ENCODE measurements at regions not wholly inside any gene's neighbourhood (a gene's known extent, or its start where the extent isn't known, plus 50 kb on each side); places are given as distances from the start of the nearest gene placed in this dataset.

DNA sequence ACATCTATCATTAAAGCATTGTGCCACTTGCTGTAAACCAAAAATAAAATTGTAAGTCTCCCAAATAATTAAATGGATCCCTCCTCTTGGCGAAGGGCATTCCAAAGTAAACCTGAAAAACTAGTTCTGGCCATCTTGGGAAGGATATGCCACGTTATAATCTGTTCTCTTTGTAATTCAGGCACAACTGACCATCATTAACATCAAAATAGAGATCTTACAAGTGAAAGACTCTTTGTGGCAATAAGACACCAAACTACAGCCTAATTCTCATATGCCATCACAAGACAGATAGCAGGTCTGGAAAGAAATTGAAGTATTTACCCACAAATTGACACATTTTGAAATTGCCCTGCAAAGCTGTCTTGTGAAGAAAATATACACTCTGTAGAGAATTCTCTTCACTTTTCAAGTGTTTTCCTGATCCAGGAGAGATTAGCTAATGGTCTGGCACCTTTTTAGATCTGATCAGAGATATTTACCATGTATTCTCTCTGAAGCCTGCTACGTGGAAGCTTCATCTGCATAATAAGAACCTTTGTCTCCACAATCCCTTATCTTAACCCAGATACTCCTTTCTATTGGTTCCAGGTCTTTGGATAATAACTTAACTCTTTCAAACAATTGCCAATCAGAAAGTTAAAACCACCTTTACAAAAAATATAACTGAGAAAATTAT is 630.4 kb upstream of the CCDC179 start:
- H4K20me1 ChIP-seq (ENCODE audit: insufficient read depth, low read length): no peaks in the 10 kb centered on the region
- H3K27me3 ChIP-seq (ENCODE audit: low read depth, low read length): no peaks in the 10 kb centered on the region
- H2AFZ ChIP-seq (ENCODE audit: low read depth, low read length): no peak overlapping the region
- H3K27ac ChIP-seq (ENCODE audit: low read length): no peak overlapping the region
- no peak overlapping the region for H3K4me3 ChIP-seq (ENCODE audit: low read length)
- no peaks in the 10 kb centered on the region for H3K79me2 ChIP-seq (ENCODE audit: low read length)
- no peaks in the 10 kb centered on the region for H3K4me1 ChIP-seq (ENCODE audit: low read length)
- H3K4me2 ChIP-seq (ENCODE audit: low read length): no peak overlapping the region
- no peak overlapping the region for H3K9ac ChIP-seq (ENCODE audit: low read length)
- no peak for TF ChIP-seq EZH2phosphoT487 (IDR thresholded peaks at IDR 0.05; ENCODE audit: low read depth)
- TF ChIP-seq, protein P1, sequence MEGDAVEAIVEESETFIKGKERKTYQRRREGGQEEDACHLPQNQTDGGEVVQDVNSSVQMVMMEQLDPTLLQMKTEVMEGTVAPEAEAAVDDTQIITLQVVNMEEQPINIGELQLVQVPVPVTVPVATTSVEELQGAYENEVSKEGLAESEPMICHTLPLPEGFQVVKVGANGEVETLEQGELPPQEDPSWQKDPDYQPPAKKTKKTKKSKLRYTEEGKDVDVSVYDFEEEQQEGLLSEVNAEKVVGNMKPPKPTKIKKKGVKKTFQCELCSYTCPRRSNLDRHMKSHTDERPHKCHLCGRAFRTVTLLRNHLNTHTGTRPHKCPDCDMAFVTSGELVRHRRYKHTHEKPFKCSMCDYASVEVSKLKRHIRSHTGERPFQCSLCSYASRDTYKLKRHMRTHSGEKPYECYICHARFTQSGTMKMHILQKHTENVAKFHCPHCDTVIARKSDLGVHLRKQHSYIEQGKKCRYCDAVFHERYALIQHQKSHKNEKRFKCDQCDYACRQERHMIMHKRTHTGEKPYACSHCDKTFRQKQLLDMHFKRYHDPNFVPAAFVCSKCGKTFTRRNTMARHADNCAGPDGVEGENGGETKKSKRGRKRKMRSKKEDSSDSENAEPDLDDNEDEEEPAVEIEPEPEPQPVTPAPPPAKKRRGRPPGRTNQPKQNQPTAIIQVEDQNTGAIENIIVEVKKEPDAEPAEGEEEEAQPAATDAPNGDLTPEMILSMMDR (IDR thresholded peaks at IDR 0.05; ENCODE audit: low read depth, low read length): no peak
- no peaks in the 10 kb centered on the region for H3K36me3 ChIP-seq (replicated peaks; ENCODE audit: low read depth, low read length)
- no peaks in the 10 kb centered on the region for H3K9me3 ChIP-seq (ENCODE audit: insufficient read depth, low read length)

DNA sequence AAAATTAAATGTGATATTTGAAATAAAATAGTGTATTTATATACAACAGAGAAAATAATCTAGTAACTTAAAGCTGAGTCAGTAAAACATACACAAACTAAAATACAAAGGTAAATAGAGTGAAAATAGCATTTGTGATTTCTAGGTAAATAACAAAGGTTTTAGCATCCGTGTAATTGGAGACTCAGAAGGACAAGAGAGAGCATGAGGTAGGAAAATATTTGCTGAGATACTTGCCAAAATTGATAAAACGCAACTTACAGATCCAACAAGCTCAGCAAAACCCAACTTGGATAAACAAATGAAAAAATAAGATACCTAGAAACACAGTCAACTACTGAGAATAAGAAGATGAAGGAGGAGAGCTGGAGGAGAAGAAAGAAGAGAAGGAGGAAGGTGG is 634.7 kb upstream of the CCDC179 start:
- no peaks in the 10 kb centered on the region for H3K36me3 ChIP-seq (replicated peaks; ENCODE audit: low read depth, low read length)
- H2AFZ ChIP-seq (ENCODE audit: low read depth, low read length): no peak overlapping the region
- no peak overlapping the region for H3K27ac ChIP-seq (ENCODE audit: low read length)
- H3K79me2 ChIP-seq (ENCODE audit: low read length): no peaks in the 10 kb centered on the region
- H4K20me1 ChIP-seq (ENCODE audit: insufficient read depth, low read length): no peaks in the 10 kb centered on the region
- no peaks in the 10 kb centered on the region for H3K27me3 ChIP-seq (ENCODE audit: low read depth, low read length)
- TF ChIP-seq, protein P1 (IDR thresholded peaks at IDR 0.05; ENCODE audit: low read depth, low read length): no peak
- TF ChIP-seq EZH2phosphoT487 (IDR thresholded peaks at IDR 0.05; ENCODE audit: low read depth): no peak
- H3K9me3 ChIP-seq (ENCODE audit: insufficient read depth, low read length): no peaks in the 10 kb centered on the region
- H3K4me3 ChIP-seq (ENCODE audit: low read length): no peak overlapping the region
- H3K4me2 ChIP-seq (ENCODE audit: low read length): no peak overlapping the region
- H3K9ac ChIP-seq (ENCODE audit: low read length): no peak overlapping the region
- no peaks in the 10 kb centered on the region for H3K4me1 ChIP-seq (ENCODE audit: low read length)

DNA sequence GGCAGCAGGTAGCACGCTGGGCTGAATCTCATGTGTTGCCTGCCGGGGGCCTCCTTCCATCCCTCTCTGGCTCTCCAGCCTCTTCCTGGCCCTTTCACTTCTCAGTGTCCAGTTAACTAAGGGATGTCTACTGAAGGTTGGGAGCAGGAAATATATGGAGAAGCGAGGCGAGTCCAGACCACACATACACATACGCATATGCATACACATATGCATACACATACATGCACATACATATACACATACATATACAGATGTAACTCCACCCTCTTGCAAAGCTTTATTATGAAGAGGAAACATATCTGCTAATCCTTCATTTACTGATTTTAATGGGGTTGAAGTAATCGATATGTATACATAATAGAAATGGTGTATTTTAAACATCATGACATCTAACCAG is 636.1 kb upstream of the CCDC179 start:
- Histone ChIP-seq H3K36me3 (replicated peaks; ENCODE audit: low read depth, low read length) (no peaks in the 10 kb centered on the region), H4K20me1 (ENCODE audit: insufficient read depth, low read length) (no peaks in the 10 kb centered on the region), H3K4me3 (ENCODE audit: low read length) (no peak overlapping the region), H3K4me2 (ENCODE audit: low read length) (no peak overlapping the region), H3K27me3 (ENCODE audit: low read depth, low read length) (no peaks in the 10 kb centered on the region), H3K9ac (ENCODE audit: low read length) (no peak overlapping the region), H3K79me2 (ENCODE audit: low read length) (no peaks in the 10 kb centered on the region), H2AFZ (ENCODE audit: low read depth, low read length) (no peak overlapping the region), H3K9me3 (ENCODE audit: insufficient read depth, low read length) (no peaks in the 10 kb centered on the region), H3K27ac (ENCODE audit: low read length) (no peak overlapping the region), H3K4me1 (ENCODE audit: low read length) (no peaks in the 10 kb centered on the region)
- TF ChIP-seq EZH2phosphoT487 (IDR thresholded peaks at IDR 0.05; ENCODE audit: low read depth): no peak
- TF ChIP-seq, protein P1 (IDR thresholded peaks at IDR 0.05; ENCODE audit: low read depth, low read length): no peak

DNA sequence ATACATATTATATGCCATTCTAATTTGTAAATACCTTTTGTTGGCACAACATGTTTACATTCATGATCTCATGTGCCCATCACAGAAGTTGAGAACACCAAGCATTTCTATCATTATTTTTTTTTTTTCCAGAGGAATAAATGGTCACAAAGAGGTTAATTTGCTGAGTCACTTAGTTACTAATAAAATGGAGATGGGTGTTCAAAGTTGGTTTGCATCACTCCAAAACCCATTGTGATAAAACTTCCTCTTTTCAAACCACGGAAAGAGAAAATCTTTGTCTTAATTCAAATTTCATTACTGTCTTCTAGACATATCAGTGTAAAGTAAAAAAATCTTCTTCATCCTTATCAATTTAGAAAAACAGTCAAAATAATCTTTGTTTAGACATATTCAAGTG is 636.8 kb upstream of the CCDC179 start:
- Histone ChIP-seq H3K9ac (ENCODE audit: low read length) (no peak overlapping the region), H3K27ac (ENCODE audit: low read length) (no peak overlapping the region), H3K9me3 (ENCODE audit: insufficient read depth, low read length) (no peaks in the 10 kb centered on the region), H3K4me2 (ENCODE audit: low read length) (no peak overlapping the region), H3K79me2 (ENCODE audit: low read length) (no peaks in the 10 kb centered on the region), H2AFZ (ENCODE audit: low read depth, low read length) (no peak overlapping the region), H3K4me1 (ENCODE audit: low read length) (no peaks in the 10 kb centered on the region), H4K20me1 (ENCODE audit: insufficient read depth, low read length) (no peaks in the 10 kb centered on the region), H3K27me3 (ENCODE audit: low read depth, low read length) (no peaks in the 10 kb centered on the region), H3K36me3 (replicated peaks; ENCODE audit: low read depth, low read length) (no peaks in the 10 kb centered on the region), H3K4me3 (ENCODE audit: low read length) (no peak overlapping the region)
- no peak for TF ChIP-seq EZH2phosphoT487 (IDR thresholded peaks at IDR 0.05; ENCODE audit: low read depth)
- TF ChIP-seq, protein P1 (IDR thresholded peaks at IDR 0.05; ENCODE audit: low read depth, low read length): no peak
